A549 (cell line): ENCODE measurements at regions not wholly inside any gene's neighbourhood (a gene's known extent, or its start where the extent isn't known, plus 50 kb on each side); places are given as distances from the start of the nearest gene placed in this dataset.

Experiments used
- ATAC-seq, 2 experiments: fragments of 200-7000 bp in 1 of 2; fragments of >200 bp in 1 of 2; cut with Nextera tagmentation in 1 of 2; cut with Tn5 transposase in 1 of 2; 3 replicates each; pipeline versions ENCODE4 v1.8.0 to v1.9.1; 2018 to 2020; ENCODE audit warnings: mild to moderate bottlenecking in 1 of 2, moderate library complexity in 1 of 2
- CTCF ChIA-PET: fragments of 300-600 bp; sonication (Branson Sonifier 250); formaldehyde crosslinking; extraction: SDS; loops from one replicate; lab custom pipeline; 2021; ENCODE audit warnings: antibody characterized with exemption, inconsistent platforms; lab: Yijun Ruan, JAX
- POLR2A ChIA-PET: fragments of 350-600 bp; formaldehyde crosslinking; extraction: SDS; loops from one replicate; lab custom pipeline; 2021; ENCODE audit warnings: antibody characterized with exemption, inconsistent platforms; lab: Yijun Ruan, JAX
- DNase-seq, 2 experiments: peaks; one replicate each; pipeline versions ENCODE4 v3.0.0 to v3.0.0-alpha.2; 2011 to 2016; ENCODE audit warnings: low read depth in 1 of 2, low spot score in 1 of 2
- FAIRE-seq: peaks from 2 replicates; lab custom pipeline; 2011; peaks lifted over from hg19 to GRCh38; lab: Jason Lieb, UNC
- H3K27ac ChIP-seq, 2 experiments: fragments of >200 bp; sonication (Bioruptor Twin); formaldehyde crosslinking; 3 replicates each; pipeline ENCODE4 v1.5.1; 2016 to 2017
- H3K4me1 ChIP-seq: fragments of >200 bp; sonication (Bioruptor Twin); formaldehyde crosslinking; 3 replicates; pipeline ENCODE4 v1.6.1; 2016
- H3K4me2 ChIP-seq: fragments of >200 bp; sonication (Bioruptor Twin); formaldehyde crosslinking; 3 replicates; pipeline ENCODE4 v1.6.1; 2016
- H3K4me3 ChIP-seq: fragments of >200 bp; sonication (Bioruptor Twin); formaldehyde crosslinking; 3 replicates; pipeline ENCODE4 v1.5.1; 2016
- H3K9me3 ChIP-seq: fragments of >200 bp; sonication (Bioruptor Twin); formaldehyde crosslinking; 3 replicates; pipeline ENCODE4 v1.6.1; 2016
- ELK1 ChIP-seq: fragments of 150-350 bp; IDR thresholded peaks from 2 replicates; pipeline ENCODE4 v1.6.1; 2014; ENCODE audit warnings: low read depth, mild to moderate bottlenecking, low read length
- ESRRA ChIP-seq: fragments of 150-350 bp; IDR thresholded peaks from 2 replicates; pipeline ENCODE4 v1.6.1; 2014; ENCODE audit warnings: mild to moderate bottlenecking, low read length, borderline replicate concordance
- FOSB ChIP-seq: fragments of 250-450 bp; sonication (Bioruptor Pico); IDR thresholded peaks from 2 replicates; pipeline ENCODE4 v1.5.0; 2020; ENCODE audit warnings: mild to moderate bottlenecking, moderate library complexity
- FOSL2 ChIP-seq, 2 experiments: fragments of 450-650 bp in 1 of 2; fragments of >200 bp in 1 of 2; sonication (Bioruptor Twin) in 1 of 2; formaldehyde crosslinking; IDR thresholded peaks; 2 replicates each; pipeline versions ENCODE4 v1.5.0 to v1.6.1; 2016 to 2020; ENCODE audit warnings: mild to moderate bottlenecking in 1 of 2, moderate library complexity in 1 of 2
- HEYL ChIP-seq: fragments of 250-450 bp; sonication (Bioruptor Pico); IDR thresholded peaks from 2 replicates; pipeline ENCODE4 v1.8.0; 2021; ENCODE audit warnings: mild to moderate bottlenecking, moderate library complexity
- HOXA7 ChIP-seq: fragments of 250-450 bp; sonication (Bioruptor Pico); IDR thresholded peaks from 2 replicates; pipeline ENCODE4 v1.5.0; 2020; ENCODE audit warnings: mild to moderate bottlenecking, moderate library complexity
- HOXB5 ChIP-seq: fragments of 250-450 bp; sonication (Bioruptor Pico); IDR thresholded peaks from 2 replicates; pipeline ENCODE4 v1.5.0; 2020; ENCODE audit warnings: mild to moderate bottlenecking, moderate library complexity
- MAFK ChIP-seq: fragments of 450-650 bp; IDR thresholded peaks from 2 replicates; pipeline ENCODE4 v1.6.1; 2014; ENCODE audit not compliant: partially characterized antibody
- MAX ChIP-seq: IDR thresholded peaks from 2 replicates; pipeline ENCODE4 v1.6.1; 2012
- NFE2L2 ChIP-seq: fragments of 150-350 bp; conservative IDR thresholded peaks from 2 replicates; pipeline ENCODE4 v1.6.1; 2014; ENCODE audit warnings: low read length
- NPAS2 ChIP-seq: fragments of 250-450 bp; sonication (Bioruptor Pico); IDR thresholded peaks from 2 replicates; pipeline ENCODE4 v1.8.0; 2022; ENCODE audit warnings: mild to moderate bottlenecking, moderate library complexity, borderline replicate concordance
- POLR2AphosphoS2 ChIP-seq: conservative IDR thresholded peaks from 2 replicates; pipeline ENCODE4 v1.6.1; 2012; ENCODE audit warnings: low read length, improper control_type of control experiment, inconsistent platforms
- RAD21 ChIP-seq, 2 experiments: fragments of >200 bp in 1 of 2; sonication (Bioruptor Twin) in 1 of 2; formaldehyde crosslinking in 1 of 2; IDR thresholded peaks in 1 of 2; conservative IDR thresholded peaks in 1 of 2; 2 replicates in 1 of 2; 3 replicates in 1 of 2; pipeline ENCODE4 v1.6.1; 2012 to 2018; ENCODE audit warnings: inconsistent platforms in 1 of 2
- RCOR1 ChIP-seq: fragments of 150-350 bp; IDR thresholded peaks from 2 replicates; pipeline ENCODE4 v1.6.1; 2014; ENCODE audit warnings: antibody characterized with exemption, low read length, low read depth
- RNF2 ChIP-seq: fragments of 200-600 bp; sonication (generic); IDR thresholded peaks from 2 replicates; pipeline ENCODE4 v1.6.1; 2016; ENCODE audit warnings: low read depth, mild to moderate bottlenecking, antibody characterized with exemption, moderate library complexity, borderline replicate concordance
- SMC3 ChIP-seq: fragments of >200 bp; sonication (Bioruptor Twin); formaldehyde crosslinking; IDR thresholded peaks from 3 replicates; pipeline ENCODE4 v1.6.1; 2018; ENCODE audit warnings: inconsistent platforms
- USF2 ChIP-seq: fragments of 450-650 bp; IDR thresholded peaks from 2 replicates; pipeline ENCODE4 v1.6.1; 2014; ENCODE audit warnings: antibody characterized with exemption
- WGBS: methylation state at CpG from one replicate; pipeline ENCODE4 v1.1.6; 2017; ENCODE audit errors: missing lambda C conversion rate; 5-methylcytosine and 5-hydroxymethylcytosine counted together
- TF ChIP-seq, protein P1 (sequence below): IDR thresholded peaks from 2 replicates; pipeline ENCODE4 v1.6.1; 2012
- TF ChIP-seq, protein P2 (sequence below): fragments of >200 bp; sonication (Bioruptor Twin); formaldehyde crosslinking; IDR thresholded peaks from 3 replicates; pipeline ENCODE4 v1.5.1; 2016

GRCh38 chr7:153188630-153189029, 429.1 kb downstream of the ACTR3B start:
- Histone ChIP-seq H3K4me2 (no peak overlapping the region), H3K27ac (no peak overlapping the region), H3K4me3 (no peak overlapping the region), H3K4me1 (no peaks in the 10 kb centered on the region), H3K9me3 (no peaks in the 10 kb centered on the region)
- no peak for FAIRE-seq
- ChIA-PET CTCF (no interaction called here), POLR2A (interaction anchor here (0.6 kb wide), 1 partner anchor 752 kb away, joined by 5 read pairs; no protein-coding TSS in a partner anchor)
- ATAC-seq, result no peak
- WGBS, result 10% methylated on average over 3 of the region's 3 CpGs
- TF ChIP-seq ESRRA (no peak), RNF2 (no peak)
- no peak for DNase-seq

DNA sequence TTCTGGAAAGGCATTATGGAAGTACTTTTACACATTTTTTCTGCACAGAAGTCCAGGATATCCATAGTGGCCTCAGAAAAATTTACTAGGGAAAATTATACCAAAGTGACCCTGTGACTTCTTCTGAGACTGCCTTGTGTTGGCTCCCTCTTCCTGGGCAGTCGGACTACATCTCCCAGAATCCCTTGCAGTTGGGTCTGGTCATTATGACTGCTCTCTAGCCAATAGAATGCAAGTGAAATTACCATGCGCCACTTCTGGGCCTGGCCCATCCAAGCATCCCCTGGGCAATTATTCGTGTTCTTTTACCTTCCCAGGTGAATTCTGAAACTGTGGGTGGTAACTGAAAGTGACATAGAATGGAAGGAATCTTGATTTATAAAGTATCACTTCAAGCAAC, 430.9 kb downstream of the ACTR3B start:
- Histone ChIP-seq H3K27ac (no peak overlapping the region), H3K4me1 (no peaks in the 10 kb centered on the region), H3K9me3 (no peaks in the 10 kb centered on the region), H3K4me2 (no peak overlapping the region), H3K4me3 (no peak overlapping the region)
- ChIA-PET POLR2A (no interaction called here), CTCF (no interaction called here)
- WGBS, result 13% methylated on average over 3 of the region's 3 CpGs
- TF ChIP-seq FOSL2 (IDR thresholded peaks at IDR 0.05), result no peak
- TF ChIP-seq FOSL2 (CRISPR knock-in tag; IDR thresholded peaks at IDR 0.05), result no peak
- 0 out of 2 replicates have a peak, but pooled peaks have one; percentile 34 for TF ChIP-seq USF2
- no peak for FAIRE-seq
- DNase-seq, result peak; percentile 12 to 45
- ATAC-seq, result peak in 1 of 2 experiments; percentile 89; a peak in 3 of 6 replicates

- Histone ChIP-seq H3K4me2 (no peak overlapping the region), H3K9me3 (no peaks in the 10 kb centered on the region), H3K4me1 (no peaks in the 10 kb centered on the region), H3K27ac (no peak overlapping the region), H3K4me3 (no peak overlapping the region)
- no peak for ATAC-seq
- TF ChIP-seq NFE2L2 (peak; percentile 60), ESRRA (no peak), FOSL2 (IDR thresholded peaks at IDR 0.05) (no peak), FOSL2 (CRISPR knock-in tag; IDR thresholded peaks at IDR 0.05) (no peak), ELK1 (no peak), MAFK (peak; percentile 40), RCOR1 (no peak), POLR2AphosphoS2 (no peak)
- POLR2A ChIA-PET, result no interaction called here
- FAIRE-seq, result no peak
- WGBS, result 38% methylated on average over 4 of the region's 4 CpGs
- CTCF ChIA-PET, result no interaction called here
- no peak for DNase-seq
Observed at GRCh38 chr7:153190986-153191385, 431.4 kb downstream of the ACTR3B start.

DNA sequence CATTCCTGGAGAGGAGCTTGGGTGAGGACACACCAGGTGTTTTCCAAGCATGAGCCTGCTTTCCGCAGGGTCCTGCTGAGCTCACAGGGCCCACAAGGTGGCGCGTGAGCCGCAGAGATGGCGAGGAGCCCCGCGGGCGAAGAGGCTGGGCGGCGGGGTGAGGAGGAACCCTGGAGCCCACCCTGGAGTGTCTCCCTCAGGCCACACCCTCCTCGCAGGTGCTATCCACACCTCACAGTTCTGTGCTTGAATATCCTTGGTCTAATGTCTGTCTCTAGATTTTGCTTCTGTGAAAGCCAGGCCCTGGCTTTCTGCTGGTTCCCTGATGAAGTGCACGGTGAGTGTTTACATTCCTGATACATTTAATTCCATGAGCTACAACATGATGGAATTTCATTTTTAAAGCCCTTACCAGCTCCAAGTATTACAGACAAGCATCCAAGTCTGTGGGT, 433.6 kb downstream of the ACTR3B start:
- H3K4me1 ChIP-seq, result no peaks in the 10 kb centered on the region
- ATAC-seq, result peak; percentile 85 to 96
- TF ChIP-seq FOSB, result no peak
- TF ChIP-seq SMC3, result peak; percentile 22; the same call in 1 of the 3 replicates
- TF ChIP-seq, protein P1, sequence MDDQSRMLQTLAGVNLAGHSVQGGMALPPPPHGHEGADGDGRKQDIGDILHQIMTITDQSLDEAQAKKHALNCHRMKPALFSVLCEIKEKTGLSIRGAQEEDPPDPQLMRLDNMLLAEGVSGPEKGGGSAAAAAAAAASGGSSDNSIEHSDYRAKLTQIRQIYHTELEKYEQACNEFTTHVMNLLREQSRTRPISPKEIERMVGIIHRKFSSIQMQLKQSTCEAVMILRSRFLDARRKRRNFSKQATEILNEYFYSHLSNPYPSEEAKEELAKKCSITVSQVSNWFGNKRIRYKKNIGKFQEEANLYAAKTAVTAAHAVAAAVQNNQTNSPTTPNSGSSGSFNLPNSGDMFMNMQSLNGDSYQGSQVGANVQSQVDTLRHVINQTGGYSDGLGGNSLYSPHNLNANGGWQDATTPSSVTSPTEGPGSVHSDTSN, result no peak
- no peak for TF ChIP-seq HEYL (CRISPR knock-in tag)
- no peak for TF ChIP-seq HOXA7 (CRISPR knock-in tag)
- TF ChIP-seq MAX, result no peak
- TF ChIP-seq NPAS2 (CRISPR knock-in tag), result no peak
- no peak for TF ChIP-seq HOXB5 (CRISPR knock-in tag)
- TF ChIP-seq RAD21 (conservative IDR thresholded peaks at IDR 0.05 in 1 of 2, IDR thresholded peaks at IDR 0.05 in 1 of 2), result peak; percentile 46 to 59; a peak in 4 of 5 replicates
- TF ChIP-seq, protein P2, sequence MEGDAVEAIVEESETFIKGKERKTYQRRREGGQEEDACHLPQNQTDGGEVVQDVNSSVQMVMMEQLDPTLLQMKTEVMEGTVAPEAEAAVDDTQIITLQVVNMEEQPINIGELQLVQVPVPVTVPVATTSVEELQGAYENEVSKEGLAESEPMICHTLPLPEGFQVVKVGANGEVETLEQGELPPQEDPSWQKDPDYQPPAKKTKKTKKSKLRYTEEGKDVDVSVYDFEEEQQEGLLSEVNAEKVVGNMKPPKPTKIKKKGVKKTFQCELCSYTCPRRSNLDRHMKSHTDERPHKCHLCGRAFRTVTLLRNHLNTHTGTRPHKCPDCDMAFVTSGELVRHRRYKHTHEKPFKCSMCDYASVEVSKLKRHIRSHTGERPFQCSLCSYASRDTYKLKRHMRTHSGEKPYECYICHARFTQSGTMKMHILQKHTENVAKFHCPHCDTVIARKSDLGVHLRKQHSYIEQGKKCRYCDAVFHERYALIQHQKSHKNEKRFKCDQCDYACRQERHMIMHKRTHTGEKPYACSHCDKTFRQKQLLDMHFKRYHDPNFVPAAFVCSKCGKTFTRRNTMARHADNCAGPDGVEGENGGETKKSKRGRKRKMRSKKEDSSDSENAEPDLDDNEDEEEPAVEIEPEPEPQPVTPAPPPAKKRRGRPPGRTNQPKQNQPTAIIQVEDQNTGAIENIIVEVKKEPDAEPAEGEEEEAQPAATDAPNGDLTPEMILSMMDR, result peak; percentile 30; the same call in 1 of the 3 replicates
- TF ChIP-seq, all 56 proteins: peak for 3
- Histone ChIP-seq H3K4me2 (peak overlapping the region; percentile 45; the same call in 2 of the 3 replicates), H3K4me3 (no peak overlapping the region), H3K27ac (no peak overlapping the region), H3K9me3 (no peaks in the 10 kb centered on the region)
- CTCF ChIA-PET, result interaction anchor here (0.6 to 3.0 kb wide), 8 partner anchors 9 to 1447 kb away, joined by 3 to 15 read pairs (median 4); no protein-coding TSS in a partner anchor
- 2% methylated on average over 11 of the region's 12 CpGs for WGBS
- DNase-seq (peak; percentile 33 to 37), FAIRE-seq (no peak)
- POLR2A ChIA-PET, result no interaction called here
